Gastroesophageal sphincter (tissue), 4 donors: ENCODE measurements at regions not wholly inside any gene's neighbourhood (a gene's known extent, or its start where the extent isn't known, plus 50 kb on each side); places are given as distances from the start of the nearest gene placed in this dataset.

Experiments used
- ATAC-seq: fragments of 150-250 bp; one replicate; pipeline ENCODE4 v1.9.1; 2016; ENCODE audit warnings: mild to moderate bottlenecking, moderate library complexity
- H3K27ac ChIP-seq, 4 donors: fragments of 200-600 bp; sonication (generic) in 3 of 4; 1 replicate in 3 of 4; 2 replicates in 1 of 4; pipeline ENCODE4 v1.5.1; 2016 to 2019
- H3K27me3 ChIP-seq: fragments of 200-600 bp; sonication (generic); one replicate; pipeline ENCODE4 v1.5.1; 2019
- H3K36me3 ChIP-seq, 2 donors: fragments of 200-600 bp; sonication (generic); one replicate each; pipeline ENCODE4 v1.5.1; 2019; ENCODE audit warnings: control low read depth in 1 of 2
- H3K4me1 ChIP-seq, 3 donors: fragments of 200-600 bp; sonication (generic); 1 replicate in 2 of 3; 2 replicates in 1 of 3; pipeline ENCODE4 v1.5.1; 2016 to 2019; ENCODE audit warnings: control low read depth in 2 of 3
- H3K4me3 ChIP-seq, 2 donors: fragments of 200-600 bp; sonication (generic); one replicate each; pipeline ENCODE4 v1.5.1; 2019; ENCODE audit warnings: mild to moderate bottlenecking in 1 of 2, moderate library complexity in 1 of 2
- H3K9me3 ChIP-seq, 3 donors: fragments of 200-600 bp; sonication (generic); one replicate each; pipeline ENCODE4 v1.5.1; 2017 to 2019; ENCODE audit warnings: control low read depth in 2 of 3
- CTCF ChIP-seq, 4 experiments: fragments of 200-600 bp in 2 of 4; fragments of 450-650 bp in 2 of 4; sonication (generic) in 1 of 4; IDR thresholded peaks; one replicate each; pipeline ENCODE4 v1.5.1; 2017 to 2019; ENCODE audit warnings: antibody characterized with exemption in 4 of 4, mild to moderate bottlenecking in 2 of 4, moderate library complexity in 2 of 4
- EP300 ChIP-seq: sonication (generic); formaldehyde crosslinking; IDR thresholded peaks from one replicate; pipeline ENCODE4 v1.6.1; 2017; ENCODE audit warnings: antibody characterized with exemption, mild to moderate bottlenecking
- POLR2A ChIP-seq, 2 donors: fragments of 450-650 bp; IDR thresholded peaks; one replicate each; pipeline ENCODE4 v1.6.1; 2017; ENCODE audit warnings: antibody characterized with exemption in 2 of 2, mild to moderate bottlenecking in 2 of 2, moderate library complexity in 1 of 2
- POLR2AphosphoS5 ChIP-seq: sonication (generic); formaldehyde crosslinking; IDR thresholded peaks from one replicate; pipeline ENCODE4 v1.6.1; 2017; ENCODE audit warnings: antibody characterized with exemption
- WGBS, 2 donors: methylation state at CpG; one replicate each; pipeline ENCODE4 v1.1.5; 2018; ENCODE audit warnings: low coverage in 1 of 2; 5-methylcytosine and 5-hydroxymethylcytosine counted together

- no peak for ATAC-seq
- Histone ChIP-seq H3K4me1 (no peaks in the 10 kb centered on the region), H3K27me3 (no peaks in the 10 kb centered on the region), H3K27ac (no peak overlapping the region), H3K9me3 (no peaks in the 10 kb centered on the region), H3K4me3 (no peak overlapping the region), H3K36me3 (no peaks in the 10 kb centered on the region)
- TF ChIP-seq CTCF (IDR thresholded peaks at IDR 0.05) = no peak
- TF ChIP-seq EP300 = no peak
- no peak for TF ChIP-seq POLR2AphosphoS5
- TF ChIP-seq POLR2A (IDR thresholded peaks at IDR 0.05) = no peak
- 86 to 90% methylated on average over 2 of the region's 4 CpGs for WGBS, 2 donors
Measured at GRCh38 chrX:25125483-25125882, 109.7 kb upstream of the ARX start.

DNA sequence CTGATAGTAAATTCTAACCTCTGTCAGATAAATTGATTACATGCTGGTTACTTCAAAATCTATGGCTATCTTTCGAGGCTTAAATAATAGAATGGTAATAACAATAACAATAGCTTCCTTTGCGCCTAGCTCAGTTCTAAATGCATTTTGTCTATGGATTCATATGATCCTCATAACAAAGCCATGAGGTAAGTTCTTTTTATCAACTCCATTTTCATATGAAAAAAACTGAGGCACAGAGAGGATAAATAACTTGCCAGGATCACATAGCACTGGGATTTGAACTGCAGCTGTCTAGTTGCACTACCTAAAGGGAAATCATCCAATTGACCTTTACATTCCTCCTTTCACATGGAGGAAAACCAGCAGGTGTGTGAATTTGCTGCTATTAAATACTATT lies 108.6 kb upstream of the ARX start:
- Histone ChIP-seq H3K9me3 (no peaks in the 10 kb centered on the region), H3K4me3 (no peak overlapping the region), H3K27me3 (no peaks in the 10 kb centered on the region), H3K4me1 (no peaks in the 10 kb centered on the region), H3K36me3 (no peaks in the 10 kb centered on the region), H3K27ac (no peak overlapping the region)
- 80 to 83% methylated on average over 2 of the region's 2 CpGs for WGBS, 2 donors
- ATAC-seq = no peak
- TF ChIP-seq POLR2AphosphoS5 (no peak), CTCF (IDR thresholded peaks at IDR 0.05) (no peak), EP300 (no peak), POLR2A (IDR thresholded peaks at IDR 0.05) (no peak)

- ATAC-seq = no peak
- no peak overlapping the region for H3K4me3 ChIP-seq
- WGBS, 2 donors = 70% methylated on average over 2 of the region's 2 CpGs; no CpG with 5 or more reads in 1 of the 2 donors
- H3K27ac ChIP-seq = no peak overlapping the region
- no peaks in the 10 kb centered on the region for H3K4me1 ChIP-seq
- no peaks in the 10 kb centered on the region for H3K36me3 ChIP-seq
- no peaks in the 10 kb centered on the region for H3K27me3 ChIP-seq
- TF ChIP-seq POLR2AphosphoS5 (no peak), CTCF (IDR thresholded peaks at IDR 0.05) (no peak), EP300 (no peak), POLR2A (IDR thresholded peaks at IDR 0.05) (no peak)
- no peaks in the 10 kb centered on the region for H3K9me3 ChIP-seq
Measured at GRCh38 chrX:25112156-25112555, 96.4 kb upstream of the ARX start.

- Histone ChIP-seq H3K27me3 (no peaks in the 10 kb centered on the region), H3K36me3 (no peaks in the 10 kb centered on the region), H3K9me3 (no peaks in the 10 kb centered on the region), H3K4me3 (no peak overlapping the region), H3K27ac (no peak overlapping the region), H3K4me1 (no peaks in the 10 kb centered on the region)
- TF ChIP-seq EP300 (no peak), POLR2AphosphoS5 (no peak), POLR2A (IDR thresholded peaks at IDR 0.05) (no peak), CTCF (IDR thresholded peaks at IDR 0.05) (no peak)
- 35 to 55% methylated on average over 2 of the region's 2 CpGs for WGBS, 2 donors
- no peak for ATAC-seq
Measured at GRCh38 chrX:25108481-25108880, 92.7 kb upstream of the ARX start.

GRCh38 chrX:25105221-25105620 lies 89.5 kb upstream of the ARX start:
- WGBS, 2 donors = 39 to 40% methylated on average over 2 to 4 of the region's 4 CpGs
- H3K27ac ChIP-seq = no peak overlapping the region
- no peaks in the 10 kb centered on the region for H3K9me3 ChIP-seq

More at GRCh38 chrX:25105221-25105620, 89.5 kb upstream of the ARX start:
- Histone ChIP-seq H3K4me3 (no peak overlapping the region), H3K36me3 (no peaks in the 10 kb centered on the region), H3K27me3 (no peaks in the 10 kb centered on the region), H3K4me1 (no peaks in the 10 kb centered on the region)
- ATAC-seq = no peak
- TF ChIP-seq POLR2A (IDR thresholded peaks at IDR 0.05) (no peak), EP300 (no peak), POLR2AphosphoS5 (no peak), CTCF (IDR thresholded peaks at IDR 0.05) (no peak)
